ENCODE measurements at regions not wholly inside any gene's neighbourhood (a gene's known extent, or its start where the extent isn't known, plus 50 kb on each side); places are given as distances from the start of the nearest gene placed in this dataset.
"Not testable (repeated sequence)": the region's sequence is repeated elsewhere in the genome, so short reads cannot be mapped to it uniquely, and the experiment has no call there.

DNA sequence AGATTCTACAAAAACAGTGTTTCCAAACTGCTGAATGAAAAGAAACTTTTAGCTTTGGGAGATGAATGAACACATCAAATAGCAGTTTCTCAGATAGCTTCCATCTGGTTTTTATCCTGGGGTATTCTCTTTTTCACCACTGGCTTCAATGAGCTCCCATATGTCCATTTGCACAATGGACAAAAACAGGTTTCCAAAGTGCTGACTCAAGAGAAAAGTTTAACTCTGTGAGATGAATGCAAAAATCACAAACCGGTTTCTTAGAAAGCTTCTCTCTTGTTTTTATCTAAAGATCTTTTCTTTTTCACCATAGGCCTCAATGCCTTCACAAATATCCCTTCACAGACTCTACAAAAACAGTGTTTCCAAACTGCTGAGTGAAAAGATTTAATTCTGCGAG lies 1089.2 kb downstream of the PRIM2 start:
- not testable (repeated sequence) for ATAC-seq

DNA sequence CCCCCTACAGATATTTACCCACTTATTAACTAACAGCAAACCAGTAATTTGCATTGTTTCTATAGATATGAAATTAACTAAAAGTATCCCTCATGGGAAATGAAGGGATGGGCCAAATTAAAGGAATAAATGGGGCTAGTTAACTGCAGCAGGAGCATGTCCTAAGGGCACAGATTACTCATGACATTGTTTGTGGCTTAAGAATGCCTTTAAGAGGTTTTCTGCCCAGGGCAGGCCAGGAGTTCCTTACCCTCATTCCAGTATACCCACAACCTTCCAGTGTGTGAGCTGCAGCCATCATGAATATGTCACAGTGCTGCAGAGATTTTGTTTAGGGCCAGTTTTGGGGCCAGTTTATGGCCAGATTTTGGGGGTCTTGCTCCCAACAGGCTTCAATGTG lies 1101.9 kb downstream of the PRIM2 start:
- no peak for ATAC-seq

Data from esophagus mucosa (tissue), 1 donor.